ENCODE measurements at regions not wholly inside any gene's neighbourhood (a gene's known extent, or its start where the extent isn't known, plus 50 kb on each side); places are given as distances from the start of the nearest gene placed in this dataset.

DNA sequence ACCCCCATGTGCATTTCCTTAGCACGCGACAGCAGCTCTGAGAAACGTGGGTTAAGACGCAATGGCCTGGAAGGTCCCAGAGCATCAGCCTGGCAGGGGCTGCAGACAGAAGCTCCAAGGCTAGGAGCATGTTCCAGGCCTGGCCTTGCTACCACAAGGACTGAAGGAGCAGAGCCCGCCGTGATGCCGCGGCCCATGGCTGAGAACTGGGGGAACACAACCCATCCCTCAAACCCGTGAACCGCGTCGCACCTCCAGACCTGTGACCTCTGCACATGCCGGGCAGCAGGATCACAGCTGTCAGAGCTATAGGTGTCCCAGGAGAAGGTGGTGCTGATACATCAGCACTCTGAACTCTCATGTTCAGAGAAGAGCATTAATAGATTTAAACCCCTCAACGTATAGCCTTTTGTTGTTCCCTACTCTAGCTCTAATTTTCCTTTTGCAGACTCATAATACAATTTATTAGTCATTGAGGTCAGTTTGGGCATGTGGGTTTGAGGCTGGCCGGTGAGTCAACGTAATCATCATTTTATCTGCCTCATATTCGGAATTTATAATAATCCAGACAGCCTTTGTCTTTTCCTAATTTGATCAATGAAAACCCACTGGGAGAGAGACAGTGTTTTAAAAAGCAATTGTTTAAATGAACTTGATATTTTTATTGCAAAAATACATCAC, 222.5 kb upstream of the TCERG1L start:
- no peak overlapping the region for H3K4me2 ChIP-seq

DNA sequence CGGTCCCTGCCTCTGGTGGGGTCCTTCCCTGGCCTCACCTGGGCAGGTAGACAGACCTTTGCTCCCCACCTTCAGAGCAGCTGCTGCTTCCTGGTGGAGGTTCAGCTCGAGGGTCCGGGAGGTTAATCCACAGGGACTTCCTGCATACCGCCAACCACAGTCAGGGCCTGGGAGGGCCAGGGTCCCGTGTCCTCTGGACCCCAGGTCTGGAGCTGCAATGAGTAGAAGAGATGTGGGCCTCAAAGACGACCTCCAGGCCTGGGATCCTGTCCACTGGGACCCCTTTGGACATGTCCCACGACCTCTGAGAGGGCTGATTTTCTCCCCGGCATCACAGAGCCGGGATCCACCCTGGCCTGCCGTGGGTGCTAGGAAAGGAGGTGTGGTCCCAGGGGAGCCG, 223.3 kb upstream of the TCERG1L start:
- H3K4me3 ChIP-seq (IDR thresholded peaks at IDR 0.05; ENCODE audit: insufficient read depth, low read depth, low read length) = no peak overlapping the region
- no peak overlapping the region for H2AFZ ChIP-seq (ENCODE audit: low read depth)
- H3K4me1 ChIP-seq (ENCODE audit: low read depth, poor library complexity, severe bottlenecking) = no peaks in the 10 kb centered on the region
- TF ChIP-seq, protein P1, sequence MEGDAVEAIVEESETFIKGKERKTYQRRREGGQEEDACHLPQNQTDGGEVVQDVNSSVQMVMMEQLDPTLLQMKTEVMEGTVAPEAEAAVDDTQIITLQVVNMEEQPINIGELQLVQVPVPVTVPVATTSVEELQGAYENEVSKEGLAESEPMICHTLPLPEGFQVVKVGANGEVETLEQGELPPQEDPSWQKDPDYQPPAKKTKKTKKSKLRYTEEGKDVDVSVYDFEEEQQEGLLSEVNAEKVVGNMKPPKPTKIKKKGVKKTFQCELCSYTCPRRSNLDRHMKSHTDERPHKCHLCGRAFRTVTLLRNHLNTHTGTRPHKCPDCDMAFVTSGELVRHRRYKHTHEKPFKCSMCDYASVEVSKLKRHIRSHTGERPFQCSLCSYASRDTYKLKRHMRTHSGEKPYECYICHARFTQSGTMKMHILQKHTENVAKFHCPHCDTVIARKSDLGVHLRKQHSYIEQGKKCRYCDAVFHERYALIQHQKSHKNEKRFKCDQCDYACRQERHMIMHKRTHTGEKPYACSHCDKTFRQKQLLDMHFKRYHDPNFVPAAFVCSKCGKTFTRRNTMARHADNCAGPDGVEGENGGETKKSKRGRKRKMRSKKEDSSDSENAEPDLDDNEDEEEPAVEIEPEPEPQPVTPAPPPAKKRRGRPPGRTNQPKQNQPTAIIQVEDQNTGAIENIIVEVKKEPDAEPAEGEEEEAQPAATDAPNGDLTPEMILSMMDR (conservative IDR thresholded peaks at IDR 0.05; ENCODE audit: low read depth, low read length) = no peak
- H3K79me2 ChIP-seq (ENCODE audit: insufficient read depth, low read depth) = no peaks in the 10 kb centered on the region
- peaks cover 5% of the 10 kb centered on the region; the same call in 1 of the 2 replicates for H3K27me3 ChIP-seq (ENCODE audit: insufficient read depth, low read depth)
- no peaks in the 10 kb centered on the region for H3K36me3 ChIP-seq (ENCODE audit: insufficient read depth)
- H3K27ac ChIP-seq = no peak overlapping the region
- no peaks in the 10 kb centered on the region for H4K20me1 ChIP-seq (ENCODE audit: insufficient read depth)
- H3K9ac ChIP-seq = no peak overlapping the region
- H3K4me2 ChIP-seq = no peak overlapping the region

More for the DNA sequence above, 222.5 kb upstream of the TCERG1L start:
- H3K36me3 ChIP-seq (ENCODE audit: insufficient read depth) = no peaks in the 10 kb centered on the region
- TF ChIP-seq, protein P1 (conservative IDR thresholded peaks at IDR 0.05; ENCODE audit: low read depth, low read length) = no peak
- no peak overlapping the region for H2AFZ ChIP-seq (ENCODE audit: low read depth)
- no peaks in the 10 kb centered on the region for H3K79me2 ChIP-seq (ENCODE audit: insufficient read depth, low read depth)
- H3K4me3 ChIP-seq (IDR thresholded peaks at IDR 0.05; ENCODE audit: insufficient read depth, low read depth, low read length) = no peak overlapping the region
- H3K4me1 ChIP-seq (ENCODE audit: low read depth, poor library complexity, severe bottlenecking) = no peaks in the 10 kb centered on the region
- H4K20me1 ChIP-seq (ENCODE audit: insufficient read depth) = no peaks in the 10 kb centered on the region
- peaks cover 2% of the 10 kb centered on the region; the same call in 1 of the 2 replicates for H3K27me3 ChIP-seq (ENCODE audit: insufficient read depth, low read depth)
- H3K27ac ChIP-seq = no peak overlapping the region
- H3K9ac ChIP-seq = no peak overlapping the region

DNA sequence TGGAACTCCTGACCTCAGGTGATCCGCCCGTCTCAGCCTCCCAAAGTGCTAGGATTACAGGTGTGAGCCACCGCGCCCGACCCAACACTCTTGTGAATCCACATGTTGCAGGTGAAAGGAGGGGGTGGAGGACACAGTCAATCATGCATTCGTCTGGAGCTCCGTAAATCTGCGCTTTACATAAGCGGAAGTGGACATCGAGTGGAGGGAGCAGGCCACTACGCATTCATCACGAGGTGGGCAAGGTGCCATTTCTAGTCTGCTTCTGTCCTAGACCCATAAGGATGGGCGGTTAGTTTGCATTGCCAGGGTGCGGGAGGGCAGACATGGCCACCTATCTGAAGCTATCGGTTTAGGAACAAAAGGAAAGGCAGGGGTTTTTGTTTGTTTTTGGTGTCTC, 225.2 kb upstream of the TCERG1L start:
- no peaks in the 10 kb centered on the region for H3K4me1 ChIP-seq (ENCODE audit: low read depth, poor library complexity, severe bottlenecking)
- H4K20me1 ChIP-seq (ENCODE audit: insufficient read depth) = no peaks in the 10 kb centered on the region
- TF ChIP-seq, protein P1 (conservative IDR thresholded peaks at IDR 0.05; ENCODE audit: low read depth, low read length) = no peak
- peaks cover 5% of the 10 kb centered on the region; the same call in 1 of the 2 replicates for H3K27me3 ChIP-seq (ENCODE audit: insufficient read depth, low read depth)
- H3K4me2 ChIP-seq = no peak overlapping the region
- H3K36me3 ChIP-seq (ENCODE audit: insufficient read depth) = no peaks in the 10 kb centered on the region
- no peak overlapping the region for H3K4me3 ChIP-seq (IDR thresholded peaks at IDR 0.05; ENCODE audit: insufficient read depth, low read depth, low read length)
- H3K9ac ChIP-seq = no peak overlapping the region
- H3K27ac ChIP-seq = no peak overlapping the region
- no peak overlapping the region for H2AFZ ChIP-seq (ENCODE audit: low read depth)
- H3K79me2 ChIP-seq (ENCODE audit: insufficient read depth, low read depth) = no peaks in the 10 kb centered on the region

DNA sequence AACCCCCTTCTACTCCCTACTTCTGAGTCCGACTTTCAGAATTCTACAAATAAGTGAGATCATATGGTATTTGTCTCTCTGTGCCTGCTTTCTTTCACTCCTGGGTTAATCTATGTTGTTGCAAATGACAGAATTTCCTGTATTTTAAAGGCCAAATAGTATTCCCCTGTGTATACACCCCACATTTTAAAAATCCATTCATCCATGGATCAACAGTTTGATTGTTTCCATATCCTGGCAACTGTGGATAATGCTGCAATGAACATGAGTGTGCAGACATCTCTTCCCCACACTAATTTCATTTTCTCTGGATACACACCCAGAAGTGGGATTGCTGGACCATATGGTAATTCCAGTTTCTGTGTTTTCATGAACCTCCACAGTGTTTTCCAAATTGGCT, 225.8 kb upstream of the TCERG1L start:
- H3K4me1 ChIP-seq (ENCODE audit: low read depth, poor library complexity, severe bottlenecking) = no peaks in the 10 kb centered on the region
- no peaks in the 10 kb centered on the region for H3K79me2 ChIP-seq (ENCODE audit: insufficient read depth, low read depth)
- H3K4me3 ChIP-seq (IDR thresholded peaks at IDR 0.05; ENCODE audit: insufficient read depth, low read depth, low read length) = no peak overlapping the region
- peaks cover 5% of the 10 kb centered on the region; the same call in 1 of the 2 replicates for H3K27me3 ChIP-seq (ENCODE audit: insufficient read depth, low read depth)
- H3K27ac ChIP-seq = no peak overlapping the region
- H3K9ac ChIP-seq = no peak overlapping the region
- no peaks in the 10 kb centered on the region for H4K20me1 ChIP-seq (ENCODE audit: insufficient read depth)
- no peak overlapping the region for H3K4me2 ChIP-seq
- no peaks in the 10 kb centered on the region for H3K36me3 ChIP-seq (ENCODE audit: insufficient read depth)
- TF ChIP-seq, protein P1 (conservative IDR thresholded peaks at IDR 0.05; ENCODE audit: low read depth, low read length) = no peak
- no peak overlapping the region for H2AFZ ChIP-seq (ENCODE audit: low read depth)
